GM21529 (cell line): ENCODE measurements at regions not wholly inside any gene's neighbourhood (a gene's known extent, or its start where the extent isn't known, plus 50 kb on each side); places are given as distances from the start of the nearest gene placed in this dataset.

ENCODE experiments used
- ATAC-seq: cut with Tn5 transposase; IDR thresholded peaks from one replicate; pipeline ENCODE4 v1.9.1; 2021; ENCODE audit not compliant: unreplicated experiment

DNA sequence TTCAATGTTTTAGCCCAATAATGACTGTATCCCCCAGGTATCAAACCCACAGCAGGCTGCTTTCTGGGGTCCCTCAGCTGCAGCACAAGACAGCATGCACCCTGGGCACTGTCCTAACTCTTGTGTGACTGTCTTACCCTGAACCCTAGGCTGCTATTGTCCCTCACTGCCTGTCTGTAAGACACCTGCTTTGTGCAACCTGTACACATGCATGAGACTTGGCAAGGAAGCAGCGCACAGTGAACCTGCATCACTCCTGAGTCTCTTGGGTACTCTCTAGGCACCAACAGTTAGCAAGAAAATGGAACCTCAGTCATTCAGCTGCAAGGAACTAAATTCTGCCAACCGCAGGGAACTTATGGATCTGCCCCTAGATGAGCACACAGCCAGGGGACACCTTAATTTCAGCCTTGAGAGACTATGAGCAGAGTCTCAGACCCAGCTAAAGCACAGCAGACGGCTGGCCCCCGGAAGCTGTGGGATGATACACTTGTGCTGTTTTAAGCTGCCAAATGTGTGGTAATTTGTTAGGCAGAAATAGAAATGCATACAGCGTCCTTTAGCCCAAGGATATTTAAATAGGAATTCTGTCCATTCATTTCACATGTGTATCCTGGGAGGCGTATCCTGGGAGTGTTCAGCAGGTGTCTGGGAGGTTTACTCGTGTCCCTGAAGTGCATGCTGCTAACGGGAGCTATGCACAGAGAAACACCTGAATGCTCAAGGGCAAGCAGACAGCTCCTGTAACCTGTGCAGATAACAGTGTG lies 223.8 kb downstream of the KLF13 start:
- no peak for ATAC-seq

DNA sequence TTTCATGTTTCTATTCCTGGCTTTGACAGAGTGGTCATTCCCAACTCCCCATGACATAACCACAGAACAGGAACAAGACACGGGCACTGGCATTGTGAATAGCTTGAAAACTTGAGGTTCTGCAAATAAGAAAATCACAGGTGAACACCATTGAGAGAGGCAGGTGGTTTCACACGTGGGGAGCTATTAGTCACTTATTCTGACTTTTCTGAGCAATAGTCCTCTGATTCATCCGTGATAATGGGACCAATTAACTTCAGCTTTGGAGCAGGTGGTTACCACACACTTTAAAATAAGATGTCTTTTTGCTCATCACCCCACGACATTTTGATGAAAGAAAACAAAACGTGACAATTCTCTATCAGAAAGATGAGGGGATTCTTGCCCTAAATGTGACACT lies 224.7 kb downstream of the KLF13 start:
- ATAC-seq: no peak

DNA sequence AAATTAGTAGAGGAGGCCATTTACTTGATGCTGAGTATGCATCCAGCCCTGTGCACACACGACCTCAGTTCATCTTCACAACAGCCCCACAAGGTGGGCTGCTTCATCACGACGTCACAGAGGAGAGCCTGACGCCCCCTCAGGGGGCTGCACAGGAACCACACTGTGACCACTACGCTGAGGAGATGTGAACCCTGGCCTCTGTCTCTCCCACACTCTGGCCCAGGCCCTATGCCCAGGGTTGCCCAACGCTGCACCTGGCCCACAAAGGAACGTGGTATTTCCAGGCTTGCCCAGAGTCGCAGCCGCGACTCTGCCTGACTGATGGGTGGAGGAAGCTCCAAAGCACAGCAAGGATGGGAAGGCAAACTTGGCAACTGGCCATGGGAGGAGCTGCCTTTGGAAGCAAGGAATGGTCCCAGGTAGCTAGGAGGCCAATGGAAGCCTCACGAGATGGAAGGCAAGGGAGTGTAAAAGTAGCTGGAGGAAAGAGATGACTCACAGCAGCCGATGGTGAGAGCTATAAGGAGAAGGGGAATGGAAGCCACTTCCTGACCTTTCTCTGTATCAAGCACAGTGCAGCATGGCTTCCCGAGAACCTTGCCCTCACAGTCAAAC lies 226.0 kb downstream of the KLF13 start:
- ATAC-seq: no peak

DNA sequence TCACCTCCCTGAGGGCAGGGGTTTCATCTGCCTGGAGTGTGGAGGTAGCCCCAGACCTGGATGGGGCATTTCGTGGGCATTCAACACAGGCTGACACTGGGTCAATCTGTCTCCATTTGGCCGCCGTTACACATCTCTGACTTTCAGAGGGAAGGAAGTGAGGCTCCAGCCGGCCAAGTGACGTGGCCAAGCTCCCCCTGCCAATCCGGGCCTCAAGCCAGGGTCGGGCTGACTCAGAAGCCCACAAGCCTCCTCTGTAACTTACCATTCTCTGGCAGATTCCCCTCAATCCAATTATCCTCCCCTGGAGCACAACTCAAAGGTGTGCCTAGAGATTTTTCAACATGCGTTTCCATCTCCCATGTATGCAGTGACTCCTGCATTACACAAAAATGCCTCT lies 227.6 kb downstream of the KLF13 start:
- ATAC-seq: no peak

DNA sequence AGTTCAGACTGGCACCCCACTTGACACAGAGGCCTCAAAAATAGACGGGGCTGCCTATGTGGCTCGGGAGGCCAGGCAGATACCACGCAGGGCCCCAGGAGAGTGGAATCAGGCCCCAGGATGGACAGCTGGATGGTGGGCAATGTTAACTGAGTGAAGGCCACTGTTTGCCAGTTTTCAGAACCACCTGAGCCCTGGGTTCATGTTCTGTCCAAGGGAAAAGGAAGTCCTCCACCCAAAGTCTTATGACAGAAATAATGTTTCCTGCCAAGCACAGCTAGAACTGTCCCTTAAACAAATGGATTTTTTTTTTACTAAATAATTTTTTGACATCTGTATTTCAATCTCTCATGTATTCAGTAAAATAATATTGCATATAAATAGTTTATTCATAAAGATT lies 228.4 kb downstream of the KLF13 start:
- no peak for ATAC-seq

DNA sequence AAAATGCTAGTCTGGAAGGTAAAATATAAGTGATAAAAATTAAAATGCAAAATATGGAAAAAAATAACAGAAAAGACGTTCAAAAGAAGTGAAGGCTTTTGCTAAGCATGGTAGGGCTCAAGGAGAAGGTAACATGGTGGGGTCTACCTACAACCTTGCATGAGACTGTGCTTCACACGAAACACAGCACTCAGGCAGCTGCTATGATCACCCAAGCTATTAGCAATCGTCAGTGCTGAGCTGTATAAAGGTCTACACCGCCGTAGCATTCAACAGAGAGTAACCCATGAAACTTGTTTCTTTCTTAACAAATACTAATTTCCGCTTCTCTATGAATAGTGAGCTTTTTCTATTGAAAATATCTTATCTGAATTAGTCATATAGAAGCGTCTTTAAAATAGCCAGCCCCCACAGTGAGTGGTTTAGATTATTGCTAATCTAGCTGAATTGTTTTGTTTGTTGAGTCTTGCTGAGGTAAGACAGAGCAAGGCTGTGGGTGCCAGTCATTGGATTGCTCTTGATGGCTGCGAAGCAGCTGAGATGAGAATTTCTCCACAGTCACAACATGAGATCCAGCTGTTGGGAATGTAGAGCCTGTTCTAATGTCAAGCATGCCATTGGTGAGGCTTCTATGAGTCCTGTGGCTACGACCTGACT lies 230.0 kb downstream of the KLF13 start:
- no peak for ATAC-seq

DNA sequence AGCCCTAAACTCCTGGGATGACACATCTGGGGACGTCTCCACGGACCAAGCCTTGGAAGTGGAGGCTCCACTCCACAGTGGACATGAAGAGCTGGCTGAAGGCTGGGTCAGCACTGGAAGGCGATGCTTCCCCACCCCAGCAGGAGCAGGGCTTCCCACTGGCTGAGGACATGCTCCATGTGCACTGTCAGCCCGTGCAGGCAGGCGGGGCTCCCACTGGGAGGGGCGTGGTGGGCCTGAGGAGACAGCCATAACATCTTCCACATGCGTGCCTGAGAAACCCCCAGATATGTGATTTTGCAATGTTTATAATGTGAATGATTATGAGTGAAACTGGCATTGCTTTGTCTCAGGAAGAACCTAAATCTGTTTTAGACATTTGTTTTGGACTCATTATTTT lies 231.3 kb downstream of the KLF13 start:
- ATAC-seq: no peak

DNA sequence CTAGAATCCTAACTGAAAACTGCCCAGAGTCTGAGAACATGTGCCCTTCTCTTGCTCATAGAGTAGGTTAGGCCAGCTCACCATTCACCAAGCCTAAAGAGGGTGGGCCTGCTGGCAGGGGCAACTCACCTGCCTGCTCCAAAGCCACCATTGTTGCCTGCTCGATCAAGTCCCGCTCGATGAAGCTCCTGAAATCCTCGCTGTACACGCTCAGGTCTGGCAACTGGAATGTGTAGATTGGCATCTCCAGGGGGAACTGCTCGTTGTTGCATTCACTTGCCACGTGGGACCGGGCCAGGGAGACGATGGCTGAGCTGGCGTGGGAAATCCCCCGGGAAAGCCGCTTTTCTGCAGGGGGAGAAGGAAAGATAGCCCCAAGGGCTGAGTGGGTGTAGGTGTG lies 232.2 kb downstream of the KLF13 start:
- ATAC-seq: no peak

DNA sequence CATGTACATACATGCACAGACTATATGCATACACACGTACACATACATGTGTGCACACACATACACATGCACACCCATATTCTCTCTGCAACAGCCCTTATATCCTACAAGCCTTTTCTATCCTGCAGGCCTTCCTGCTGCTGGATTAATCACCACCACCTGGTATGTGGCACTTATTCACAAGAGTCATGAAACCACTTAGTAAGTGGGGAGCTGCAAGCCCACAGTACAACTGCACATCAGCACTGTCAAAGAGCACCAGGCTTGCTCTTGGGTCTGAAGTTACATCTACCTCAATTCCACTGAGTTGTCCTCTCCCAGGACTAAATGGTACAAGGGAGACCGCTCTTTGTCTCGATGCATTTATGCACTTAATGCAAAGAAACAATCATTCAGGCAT lies 233.2 kb downstream of the KLF13 start:
- no peak for ATAC-seq

DNA sequence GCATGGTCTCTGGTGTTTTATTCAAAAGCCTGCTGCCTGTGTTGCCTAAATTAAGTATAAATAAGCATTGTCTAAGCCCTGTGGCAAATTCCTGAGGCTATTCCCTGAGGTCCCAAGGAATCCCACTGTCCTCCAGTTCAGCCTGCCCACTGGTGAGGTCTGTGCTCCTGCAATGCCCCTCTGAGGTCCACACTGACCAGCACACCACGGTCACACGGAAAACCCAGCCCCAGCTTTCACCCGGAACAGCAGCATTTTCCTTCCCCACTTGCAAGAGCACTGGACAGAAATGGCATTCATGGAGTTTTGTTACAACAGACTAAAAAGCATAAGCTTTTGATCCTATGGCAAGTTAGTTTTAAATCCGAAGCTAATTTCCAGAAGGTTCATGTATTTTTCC lies 234.0 kb downstream of the KLF13 start:
- ATAC-seq: no peak

DNA sequence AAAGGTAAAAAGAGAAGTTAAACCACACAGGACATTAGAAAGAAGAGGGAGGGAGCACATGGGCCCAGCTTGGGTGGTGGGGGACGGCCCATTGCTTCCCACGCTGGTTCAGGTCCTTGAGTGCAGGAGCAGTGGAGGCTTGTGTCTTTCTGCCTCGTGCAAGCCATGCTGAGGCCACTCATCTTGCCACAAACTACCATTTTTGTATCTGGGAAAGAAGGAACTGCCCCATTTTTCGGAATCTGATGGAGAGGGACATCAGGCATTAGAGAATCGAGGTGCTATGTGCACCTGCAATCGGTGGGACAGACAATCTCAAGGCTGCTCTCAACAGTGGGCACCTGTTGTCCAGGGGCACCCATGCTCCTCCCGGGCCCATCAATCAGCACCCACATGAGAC lies 234.5 kb downstream of the KLF13 start:
- ATAC-seq: no peak

DNA sequence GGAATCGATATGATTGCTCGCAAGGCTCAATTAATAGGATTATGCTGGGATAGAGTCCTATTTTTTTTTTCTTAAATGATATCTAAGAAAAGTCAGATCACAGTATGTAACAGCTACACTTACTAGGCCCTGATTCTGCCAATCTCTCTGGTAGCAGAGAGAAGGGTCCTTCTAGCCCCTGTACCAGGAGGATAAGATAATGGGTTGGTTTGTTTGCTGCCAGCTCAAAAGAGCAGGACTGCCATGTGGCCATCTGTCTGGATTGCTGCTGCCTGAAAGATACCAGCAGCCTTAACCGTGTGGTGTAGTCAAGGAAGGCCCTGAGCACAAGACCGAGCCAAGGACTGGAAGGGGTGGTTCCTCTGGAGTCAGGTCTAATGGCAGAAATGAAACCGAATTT lies 236.4 kb downstream of the KLF13 start:
- no peak for ATAC-seq

DNA sequence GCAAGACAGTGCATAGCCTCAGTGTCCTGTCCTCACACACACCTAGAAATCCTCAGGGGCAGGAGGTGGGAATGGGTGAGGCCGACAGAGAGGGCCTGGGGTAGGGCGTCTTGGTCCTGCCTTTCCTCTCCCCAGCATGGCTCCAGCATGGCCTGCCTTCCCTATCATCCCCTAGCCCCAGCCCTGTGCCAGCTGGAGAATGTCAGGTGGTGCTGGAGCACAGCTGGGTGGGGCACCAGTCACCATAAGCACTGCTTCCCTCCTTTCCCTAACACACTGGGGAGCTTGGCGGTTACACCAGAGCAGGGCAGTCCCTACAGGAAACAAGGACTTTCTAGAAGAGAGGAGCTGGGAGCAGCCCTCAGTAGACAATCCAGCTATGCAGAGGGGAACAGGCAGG lies 236.8 kb downstream of the KLF13 start:
- no peak for ATAC-seq

DNA sequence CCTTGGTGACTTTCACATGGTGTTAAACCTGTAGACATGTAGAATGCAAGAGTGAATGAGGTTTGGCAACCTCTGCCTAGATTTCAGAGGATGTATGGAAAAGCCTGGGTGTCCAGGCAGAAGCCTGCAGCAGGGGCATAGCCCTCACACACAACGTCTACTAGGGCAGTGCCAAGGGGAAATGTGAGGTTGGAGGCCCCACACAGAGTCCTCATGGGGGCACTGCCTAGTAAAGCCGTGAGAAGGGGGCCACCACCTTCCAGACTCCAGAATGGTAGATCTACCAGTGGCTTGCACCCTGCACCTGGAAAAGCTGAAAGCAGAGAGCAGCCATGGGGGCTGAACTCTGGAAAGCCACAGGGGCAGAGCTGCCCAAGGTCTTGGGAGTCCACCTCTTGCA lies 241.2 kb downstream of the KLF13 start:
- ATAC-seq: no peak

DNA sequence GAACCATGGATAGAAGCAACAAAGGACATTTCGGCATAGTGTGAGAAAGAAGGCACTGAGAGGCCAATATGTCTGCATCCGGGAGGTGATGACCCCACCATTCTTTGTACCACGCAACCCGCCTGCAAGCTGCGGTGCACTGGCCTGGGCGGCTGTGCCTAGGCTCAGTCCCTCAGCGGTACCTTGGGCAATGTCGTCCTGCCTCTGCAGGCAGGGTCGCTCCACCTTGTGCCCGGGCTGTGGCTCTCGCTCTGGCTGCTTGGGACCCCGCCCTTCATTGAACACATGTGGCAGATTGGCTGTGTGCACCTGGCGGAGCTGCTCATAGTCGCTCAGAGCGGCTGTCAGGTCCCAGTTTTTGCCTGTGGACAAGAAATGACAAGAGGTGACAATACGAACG lies 243.2 kb downstream of the KLF13 start:
- ATAC-seq: no peak

DNA sequence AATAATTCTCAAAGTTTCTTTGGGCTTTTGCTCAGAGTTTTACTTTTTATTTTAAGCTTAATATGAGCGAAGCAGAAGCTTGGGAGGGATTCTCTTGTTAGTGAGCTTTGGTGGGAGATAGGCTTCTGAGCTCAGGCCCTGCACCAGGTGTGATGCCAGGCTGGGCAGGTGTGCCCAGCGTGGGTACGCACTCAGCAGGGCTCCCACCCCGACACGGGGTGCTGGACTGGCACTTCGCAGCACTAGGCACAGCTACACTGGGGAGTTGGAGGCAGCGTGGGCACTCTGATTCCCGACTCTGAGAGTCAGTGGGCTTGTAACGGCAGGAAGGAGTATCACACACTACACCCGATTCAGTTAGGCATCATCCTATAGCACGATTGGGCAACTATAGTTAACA lies 244.0 kb downstream of the KLF13 start:
- no peak for ATAC-seq

DNA sequence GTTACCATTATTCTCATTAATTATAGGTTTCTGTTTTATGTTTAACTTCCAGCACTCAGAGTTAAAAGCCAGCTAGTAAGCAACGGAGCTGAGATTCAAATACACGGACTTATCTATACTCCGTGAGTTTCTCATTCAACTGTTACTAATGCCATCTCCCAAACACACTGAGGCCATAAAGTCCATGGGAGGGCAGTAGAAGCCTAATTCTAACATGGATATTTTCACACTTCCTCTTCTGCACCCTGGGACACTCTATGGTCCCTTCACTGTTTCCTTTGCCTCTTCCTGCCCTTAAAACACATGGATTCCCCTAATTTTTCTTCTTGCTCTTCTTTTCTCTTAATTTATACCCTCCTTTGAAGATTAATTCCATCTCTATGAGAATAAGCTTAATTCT lies 245.0 kb downstream of the KLF13 start:
- ATAC-seq: no peak

DNA sequence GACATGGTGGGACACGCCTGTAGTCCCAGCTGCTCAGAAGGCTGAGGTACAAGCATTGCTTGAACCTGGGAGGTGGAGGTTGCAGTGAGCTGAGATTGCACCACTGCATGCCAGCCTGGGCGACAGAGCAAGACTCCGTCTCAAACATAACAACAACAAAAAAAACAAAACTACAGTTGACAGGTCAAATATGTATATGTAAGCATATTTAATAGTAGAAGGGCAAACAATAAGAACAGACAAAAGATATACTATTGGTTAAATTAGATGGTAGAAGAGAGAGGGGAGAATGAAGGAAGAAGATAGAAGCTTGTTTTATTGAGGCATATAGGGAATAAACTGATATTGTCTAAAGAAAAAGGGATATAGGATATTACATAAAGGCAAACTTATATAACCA lies 247.1 kb downstream of the KLF13 start:
- ATAC-seq: no peak

DNA sequence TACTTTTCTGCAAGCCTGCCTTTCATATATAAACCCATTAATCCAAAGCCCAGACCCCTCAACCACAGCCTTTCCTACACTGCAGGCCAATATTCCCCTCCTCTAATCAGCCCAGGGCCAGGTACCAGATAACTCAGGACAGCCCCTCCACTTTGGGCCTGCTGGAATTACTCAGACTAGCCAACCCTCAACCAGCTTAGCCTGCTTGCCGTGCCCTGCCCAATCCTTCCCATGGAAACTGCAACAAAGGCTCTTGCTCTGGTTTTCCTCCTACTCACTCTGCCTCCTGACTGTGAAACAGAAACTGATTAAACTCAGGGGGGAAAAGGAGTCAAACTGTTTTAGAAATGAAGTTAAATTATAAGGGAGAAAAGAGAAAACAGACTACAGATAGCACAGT lies 248.1 kb downstream of the KLF13 start:
- ATAC-seq: no peak

DNA sequence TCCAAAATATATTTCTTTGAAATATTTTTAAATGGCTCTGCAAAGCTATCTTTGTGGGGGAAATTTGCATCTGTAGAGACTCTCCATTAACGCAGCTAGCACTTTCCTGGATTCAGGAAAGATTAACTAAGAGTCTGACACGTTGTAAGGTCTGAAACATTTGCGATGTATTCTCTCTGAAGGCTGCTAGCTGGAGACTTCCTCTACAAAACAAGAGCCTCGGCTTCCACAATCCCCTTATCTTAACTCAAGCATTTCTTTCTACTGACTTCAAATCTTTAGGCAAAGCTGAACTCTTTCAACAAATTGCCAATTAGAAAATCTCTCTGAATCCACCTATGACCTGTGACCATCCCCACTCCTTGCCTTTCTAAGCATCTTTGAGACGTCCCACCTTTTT lies 250.5 kb downstream of the KLF13 start:
- ATAC-seq: no peak

DNA sequence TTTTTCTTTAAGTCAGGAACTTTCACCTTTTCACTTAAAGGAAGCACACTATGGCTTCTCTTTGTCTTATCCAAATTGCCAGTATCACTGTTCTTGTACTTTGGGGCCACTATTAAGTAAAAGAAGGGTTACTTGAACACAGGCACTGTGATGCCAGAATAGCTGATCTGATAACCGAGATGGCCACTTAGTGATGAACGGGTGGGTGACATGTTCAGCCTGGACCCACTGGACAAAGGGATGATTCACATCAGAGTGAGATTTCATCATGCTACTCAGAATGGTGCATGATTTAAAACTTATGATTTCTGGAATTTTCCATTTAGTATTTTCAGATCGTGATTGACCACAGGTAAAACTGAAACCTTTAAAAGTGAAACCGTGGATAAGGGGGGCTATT lies 252.6 kb downstream of the KLF13 start:
- ATAC-seq: no peak

DNA sequence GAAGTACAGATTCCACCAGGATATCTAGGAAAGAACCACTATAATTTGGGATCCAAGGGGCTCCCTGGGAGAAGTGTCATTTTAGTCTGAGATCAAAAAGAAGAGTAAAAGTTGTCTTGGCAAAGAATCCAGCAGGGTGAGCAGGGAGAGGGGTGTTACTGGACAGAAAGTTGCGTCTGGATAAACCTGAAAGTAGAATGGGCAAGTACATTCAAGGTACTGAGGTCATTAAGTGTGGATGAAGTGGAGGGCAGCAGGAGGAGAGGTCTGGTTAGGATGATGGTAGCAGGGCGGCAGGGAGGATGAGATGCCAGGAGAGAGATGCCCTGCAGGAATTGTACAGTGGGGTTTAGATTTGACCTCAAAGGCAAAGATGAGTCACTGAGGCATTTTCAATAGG lies 253.3 kb downstream of the KLF13 start:
- ATAC-seq: no peak

DNA sequence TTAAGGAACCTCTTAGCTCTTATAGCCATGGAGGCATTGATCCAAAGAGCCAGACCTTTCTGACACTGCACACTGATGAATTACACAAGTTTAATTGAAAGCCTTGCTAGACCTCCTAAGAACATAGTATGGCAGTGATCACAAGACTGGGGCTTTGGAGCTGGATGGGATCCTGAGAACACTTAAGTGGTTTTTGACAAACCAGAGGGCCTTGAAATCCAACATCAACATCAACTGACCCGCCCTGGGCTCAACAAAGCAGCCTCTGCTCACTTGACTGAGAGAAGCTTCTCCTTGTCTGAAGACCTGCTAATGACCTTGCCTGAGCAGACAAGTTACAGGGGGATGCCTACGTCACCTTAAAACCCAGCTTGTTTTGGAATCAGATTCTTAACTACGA lies 257.6 kb downstream of the KLF13 start:
- no peak for ATAC-seq
